OCI-LY1 (cell line): ENCODE measurements at regions not wholly inside any gene's neighbourhood (a gene's known extent, or its start where the extent isn't known, plus 50 kb on each side); places are given as distances from the start of the nearest gene placed in this dataset.

Experiments used
- CTCF ChIP-seq: fragments of 200-600 bp; sonication (generic), shearing (Covaris generic); IDR thresholded peaks from 2 replicates; pipeline ENCODE4 v1.5.1; 2017; ENCODE audit warnings: mild to moderate bottlenecking, antibody characterized with exemption, low read length, moderate library complexity, mixed read lengths
- EZH2 ChIP-seq: fragments of 200-600 bp; sonication (generic), shearing (Covaris generic); IDR thresholded peaks from 2 replicates; pipeline ENCODE4 v1.8.0; 2017; ENCODE audit warnings: borderline replicate concordance, mixed run types, mild to moderate bottlenecking, antibody characterized with exemption, low read length, moderate library complexity, mixed read lengths

GRCh38 chr9:115759426-115759825, 394.2 kb upstream of the PAPPA start:
- TF ChIP-seq EZH2 (no peak), CTCF (no peak)
